ENCODE measurements at regions not wholly inside any gene's neighbourhood (a gene's known extent, or its start where the extent isn't known, plus 50 kb on each side); places are given as distances from the start of the nearest gene placed in this dataset.

DNA sequence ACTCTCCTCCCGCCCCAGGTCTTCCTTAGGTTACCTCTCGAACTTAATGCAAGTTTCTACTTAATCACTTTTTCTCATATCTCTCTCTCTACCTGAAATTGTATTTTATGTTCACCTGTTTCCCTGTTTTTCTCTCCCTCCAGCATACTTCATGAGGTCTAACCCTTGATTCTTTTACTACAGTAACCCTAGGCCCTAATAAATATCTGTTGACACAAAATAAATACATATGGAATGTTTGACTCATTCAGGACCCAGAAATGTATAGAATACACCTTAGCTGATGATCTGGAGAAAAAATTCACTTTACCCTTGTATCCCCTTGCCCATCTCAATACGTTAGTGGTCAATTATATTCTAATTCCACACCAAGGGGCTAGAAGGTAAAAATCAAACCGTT, 250.9 kb upstream of the PTGER4 start:
- TF ChIP-seq, protein P1, sequence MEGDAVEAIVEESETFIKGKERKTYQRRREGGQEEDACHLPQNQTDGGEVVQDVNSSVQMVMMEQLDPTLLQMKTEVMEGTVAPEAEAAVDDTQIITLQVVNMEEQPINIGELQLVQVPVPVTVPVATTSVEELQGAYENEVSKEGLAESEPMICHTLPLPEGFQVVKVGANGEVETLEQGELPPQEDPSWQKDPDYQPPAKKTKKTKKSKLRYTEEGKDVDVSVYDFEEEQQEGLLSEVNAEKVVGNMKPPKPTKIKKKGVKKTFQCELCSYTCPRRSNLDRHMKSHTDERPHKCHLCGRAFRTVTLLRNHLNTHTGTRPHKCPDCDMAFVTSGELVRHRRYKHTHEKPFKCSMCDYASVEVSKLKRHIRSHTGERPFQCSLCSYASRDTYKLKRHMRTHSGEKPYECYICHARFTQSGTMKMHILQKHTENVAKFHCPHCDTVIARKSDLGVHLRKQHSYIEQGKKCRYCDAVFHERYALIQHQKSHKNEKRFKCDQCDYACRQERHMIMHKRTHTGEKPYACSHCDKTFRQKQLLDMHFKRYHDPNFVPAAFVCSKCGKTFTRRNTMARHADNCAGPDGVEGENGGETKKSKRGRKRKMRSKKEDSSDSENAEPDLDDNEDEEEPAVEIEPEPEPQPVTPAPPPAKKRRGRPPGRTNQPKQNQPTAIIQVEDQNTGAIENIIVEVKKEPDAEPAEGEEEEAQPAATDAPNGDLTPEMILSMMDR (conservative IDR thresholded peaks at IDR 0.05; ENCODE audit: low read length): no peak
- no peak for TF ChIP-seq EZH2phosphoT487 (IDR thresholded peaks at IDR 0.05; ENCODE audit: borderline replicate concordance)

All from Loucy (cell line).